Testis (tissue), 2 donors: ENCODE measurements at regions not wholly inside any gene's neighbourhood (a gene's known extent, or its start where the extent isn't known, plus 50 kb on each side); places are given as distances from the start of the nearest gene placed in this dataset.

Source experiments
- DNase-seq: peaks from one replicate; pipeline ENCODE4 v3.0.0-alpha.2; 2019
- H3K27ac ChIP-seq, 2 donors: fragments of 200-600 bp; sonication (generic); one replicate each; pipeline ENCODE4 v1.5.1; 2019
- H3K27me3 ChIP-seq: fragments of 200-600 bp; sonication (generic); one replicate; pipeline ENCODE4 v1.5.1; 2019
- H3K36me3 ChIP-seq: fragments of 200-600 bp; sonication (generic); one replicate; pipeline ENCODE4 v1.5.1; 2017; ENCODE audit warnings: low read depth; ENCODE audit errors: missing control alignments
- H3K4me1 ChIP-seq: fragments of 200-600 bp; sonication (generic); one replicate; pipeline ENCODE4 v1.5.1; 2019
- H3K4me3 ChIP-seq, 2 donors: fragments of 200-600 bp; sonication (generic); one replicate each; pipeline ENCODE4 v1.5.1; 2017 to 2019
- H3K9me3 ChIP-seq: fragments of 200-600 bp; sonication (generic); one replicate; pipeline ENCODE4 v1.5.1; 2017
- POLR2A ChIP-seq: fragments of 450-650 bp; IDR thresholded peaks from one replicate; pipeline ENCODE4 v1.6.1; 2017; ENCODE audit warnings: antibody characterized with exemption, mild to moderate bottlenecking, moderate library complexity
- WGBS, 2 donors: methylation state at CpG; one replicate each; pipeline ENCODE4 v1.1.5; 2018; 5-methylcytosine and 5-hydroxymethylcytosine counted together
- intact Hi-C: fragments of 100-400 bp; cut with DNase I; formaldehyde crosslinking; loops from one replicate; pipeline ENCODE4 v1.15.1; 2023; ENCODE audit warnings: low total_unique reads
- TF ChIP-seq, protein P1 (sequence below), 3 experiments: fragments of 450-650 bp in 2 of 3; fragments of 200-600 bp in 1 of 3; sonication (generic) in 1 of 3; IDR thresholded peaks; one replicate each; pipeline ENCODE4 v1.5.1; 2016 to 2019; ENCODE audit warnings: antibody characterized with exemption in 3 of 3, mild to moderate bottlenecking in 2 of 3, moderate library complexity in 1 of 3

DNA sequence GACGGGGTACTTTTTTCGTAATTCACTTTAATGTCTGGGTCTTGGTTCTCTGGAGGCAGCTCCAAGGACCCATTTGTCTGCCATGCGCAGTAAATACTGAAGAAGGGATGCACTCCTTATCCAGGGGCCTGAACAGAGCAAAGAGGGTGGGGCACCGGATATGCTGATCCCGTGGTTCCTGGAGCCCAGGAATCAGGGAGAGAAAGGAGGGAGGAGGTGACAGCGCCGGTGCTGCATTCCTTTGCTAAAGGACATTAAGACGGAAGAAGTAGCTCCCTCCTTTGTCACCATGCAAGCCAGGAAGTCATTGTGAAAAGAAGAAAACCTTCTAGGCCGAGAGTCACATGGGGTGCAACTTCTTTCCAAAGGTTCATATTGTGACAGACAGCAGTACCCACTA is 1057.7 kb downstream of the VRK1 start:
- Histone ChIP-seq H3K27me3 (no peaks in the 10 kb centered on the region), H3K9me3 (no peaks in the 10 kb centered on the region), H3K27ac (no peak overlapping the region), H3K4me3 (no peak overlapping the region), H3K4me1 (no peaks in the 10 kb centered on the region), H3K36me3 (no peaks in the 10 kb centered on the region)
- intact Hi-C loops: no loop called here
- no peak for TF ChIP-seq POLR2A
- TF ChIP-seq, protein P1, sequence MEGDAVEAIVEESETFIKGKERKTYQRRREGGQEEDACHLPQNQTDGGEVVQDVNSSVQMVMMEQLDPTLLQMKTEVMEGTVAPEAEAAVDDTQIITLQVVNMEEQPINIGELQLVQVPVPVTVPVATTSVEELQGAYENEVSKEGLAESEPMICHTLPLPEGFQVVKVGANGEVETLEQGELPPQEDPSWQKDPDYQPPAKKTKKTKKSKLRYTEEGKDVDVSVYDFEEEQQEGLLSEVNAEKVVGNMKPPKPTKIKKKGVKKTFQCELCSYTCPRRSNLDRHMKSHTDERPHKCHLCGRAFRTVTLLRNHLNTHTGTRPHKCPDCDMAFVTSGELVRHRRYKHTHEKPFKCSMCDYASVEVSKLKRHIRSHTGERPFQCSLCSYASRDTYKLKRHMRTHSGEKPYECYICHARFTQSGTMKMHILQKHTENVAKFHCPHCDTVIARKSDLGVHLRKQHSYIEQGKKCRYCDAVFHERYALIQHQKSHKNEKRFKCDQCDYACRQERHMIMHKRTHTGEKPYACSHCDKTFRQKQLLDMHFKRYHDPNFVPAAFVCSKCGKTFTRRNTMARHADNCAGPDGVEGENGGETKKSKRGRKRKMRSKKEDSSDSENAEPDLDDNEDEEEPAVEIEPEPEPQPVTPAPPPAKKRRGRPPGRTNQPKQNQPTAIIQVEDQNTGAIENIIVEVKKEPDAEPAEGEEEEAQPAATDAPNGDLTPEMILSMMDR (IDR thresholded peaks at IDR 0.05): no peak
- WGBS, 2 donors: 82 to 84% methylated on average over 9 of the region's 9 CpGs
- no peak for DNase-seq

DNA sequence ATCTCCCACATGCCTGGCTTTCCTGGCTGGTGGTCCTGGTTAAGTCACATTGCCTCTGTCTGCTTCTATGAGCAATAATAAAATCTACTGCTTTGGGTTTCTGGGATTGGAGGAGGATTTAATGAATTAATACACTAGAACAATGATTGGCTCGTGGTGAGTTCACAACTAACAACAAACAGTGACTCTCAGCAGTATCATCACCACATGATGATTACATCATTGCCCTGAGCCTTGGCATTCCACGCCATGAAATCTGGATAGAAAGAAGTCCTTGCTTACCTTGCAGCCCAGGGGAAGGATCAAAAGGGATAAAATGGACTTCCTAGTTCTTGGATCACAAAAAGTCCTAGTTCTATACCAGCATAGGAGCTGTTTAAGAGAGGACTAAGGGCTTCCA is 1069.0 kb downstream of the VRK1 start:
- TF ChIP-seq, protein P1 (IDR thresholded peaks at IDR 0.05): no peak
- TF ChIP-seq POLR2A: no peak
- WGBS, 2 donors: 81 to 83% methylated on average over 2 of the region's 2 CpGs
- Histone ChIP-seq H3K36me3 (no peaks in the 10 kb centered on the region), H3K27ac (no peak overlapping the region), H3K4me3 (no peak overlapping the region), H3K4me1 (no peaks in the 10 kb centered on the region), H3K9me3 (no peaks in the 10 kb centered on the region), H3K27me3 (no peaks in the 10 kb centered on the region)
- no peak for DNase-seq
- intact Hi-C loops: no loop called here

DNA sequence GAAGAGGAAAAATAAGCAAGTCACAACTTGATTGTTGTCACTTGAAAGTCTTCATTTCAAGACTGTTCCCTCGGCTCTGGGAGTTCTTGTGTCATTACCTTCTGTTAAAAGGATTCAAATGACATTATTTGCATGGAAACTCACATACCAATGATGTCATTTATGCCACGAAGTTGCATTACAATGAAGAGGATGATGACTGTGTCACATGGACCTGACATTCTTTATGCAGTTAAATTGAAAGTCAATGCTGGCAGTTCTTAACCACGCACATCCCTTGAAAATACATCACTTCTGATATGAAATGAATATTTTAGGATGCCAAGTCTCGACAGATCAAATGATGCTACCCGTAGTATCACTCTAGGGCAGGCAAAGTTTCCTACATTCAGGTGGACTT is 1069.5 kb downstream of the VRK1 start:
- no peak overlapping the region for H3K27ac ChIP-seq
- 79 to 86% methylated on average over 5 of the region's 5 CpGs for WGBS, 2 donors
- H3K9me3 ChIP-seq: no peaks in the 10 kb centered on the region

DNA sequence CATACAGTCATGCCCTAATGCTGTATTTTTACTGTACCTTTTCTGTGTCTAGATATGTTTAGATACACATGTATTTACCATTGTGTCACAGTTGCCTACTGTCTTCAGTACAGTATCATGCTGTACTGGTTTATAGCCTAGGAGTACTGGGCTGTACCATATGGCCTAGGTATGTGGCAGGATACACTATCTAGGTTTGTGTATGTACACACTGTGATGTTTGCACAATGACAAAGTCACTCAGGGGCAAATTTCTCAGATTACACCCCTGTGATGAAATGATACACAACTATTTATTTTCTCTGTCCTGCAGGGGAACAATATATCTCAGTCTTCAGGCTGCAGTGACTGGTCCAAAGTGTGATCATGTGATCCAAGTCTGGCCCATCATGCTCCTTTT is 1076.1 kb downstream of the VRK1 start:
- no peaks in the 10 kb centered on the region for H3K27me3 ChIP-seq
- H3K9me3 ChIP-seq: no peaks in the 10 kb centered on the region
- intact Hi-C loops: no loop called here
- H3K4me3 ChIP-seq: no peak overlapping the region
- no peaks in the 10 kb centered on the region for H3K36me3 ChIP-seq
- no peak for TF ChIP-seq POLR2A
- no peak overlapping the region for H3K27ac ChIP-seq
- no peak for DNase-seq
- H3K4me1 ChIP-seq: no peaks in the 10 kb centered on the region

More for the DNA sequence above, 1069.5 kb downstream of the VRK1 start:
- intact Hi-C loops: no loop called here
- Histone ChIP-seq H3K4me3 (no peak overlapping the region), H3K27me3 (no peaks in the 10 kb centered on the region), H3K4me1 (no peaks in the 10 kb centered on the region), H3K36me3 (no peaks in the 10 kb centered on the region)
- no peak for TF ChIP-seq POLR2A
- TF ChIP-seq, protein P1 (IDR thresholded peaks at IDR 0.05): no peak
- DNase-seq: no peak

DNA sequence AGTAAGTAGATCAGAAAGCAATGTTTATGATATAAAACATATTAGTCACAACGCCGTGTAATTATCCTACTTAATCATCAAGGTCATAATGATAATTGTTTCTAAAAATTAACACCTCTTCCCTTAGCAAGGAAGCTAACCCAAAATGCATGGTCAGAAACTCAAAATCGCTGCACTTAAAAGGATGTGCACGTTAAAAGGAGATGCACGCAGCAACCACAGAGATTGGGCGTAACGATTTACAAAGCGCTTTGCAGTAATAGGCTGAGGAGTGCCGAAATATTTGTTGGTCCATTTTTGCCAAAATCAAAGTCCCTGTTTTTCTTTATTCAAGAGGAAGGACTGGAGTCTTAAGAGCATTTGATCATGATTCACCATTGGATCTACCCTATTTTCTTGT is 1077.2 kb downstream of the VRK1 start:
- no peak for DNase-seq
- Histone ChIP-seq H3K27me3 (no peaks in the 10 kb centered on the region), H3K36me3 (no peaks in the 10 kb centered on the region), H3K27ac (no peak overlapping the region), H3K4me1 (no peaks in the 10 kb centered on the region), H3K4me3 (no peak overlapping the region), H3K9me3 (no peaks in the 10 kb centered on the region)
- intact Hi-C loops: no loop called here
- no peak for TF ChIP-seq POLR2A
- TF ChIP-seq, protein P1 (IDR thresholded peaks at IDR 0.05): no peak
- WGBS, 2 donors: 60 to 74% methylated on average over 9 of the region's 9 CpGs
